ENCODE measurements at regions not wholly inside any gene's neighbourhood (a gene's known extent, or its start where the extent isn't known, plus 50 kb on each side); places are given as distances from the start of the nearest gene placed in this dataset.

- TF ChIP-seq MYBL2 (IDR thresholded peaks at IDR 0.05; ENCODE audit: low read depth) (no peak), MYBL2 (CRISPR knock-in tag; IDR thresholded peaks at IDR 0.05; ENCODE audit: borderline replicate concordance) (no peak), GTF2B (IDR thresholded peaks at IDR 0.05; ENCODE audit: extremely low read depth, insufficient read length) (no peak), MBD1 (CRISPR knock-in tag; IDR thresholded peaks at IDR 0.05) (no peak), SNAPC5 (CRISPR knock-in tag; IDR thresholded peaks at IDR 0.05) (no peak), JUNB (CRISPR knock-in tag; conservative IDR thresholded peaks at IDR 0.05) (no peak), FOSL1 (tag; conservative IDR thresholded peaks at IDR 0.05) (no peak), ESRRA (IDR thresholded peaks at IDR 0.05; ENCODE audit: borderline replicate concordance, low read depth) (no peak), CTCF (IDR thresholded peaks at IDR 0.05 in 2 of 3, conservative IDR thresholded peaks at IDR 0.05 in 1 of 3; ENCODE audit: insufficient read depth in 2 of 3, low read depth in 1 of 3, low read length in 3 of 3) (no peak), MYC (IDR thresholded peaks at IDR 0.05; ENCODE audit: low read depth, low read length) (no peak), MYC (CRISPR knock-in tag; IDR thresholded peaks at IDR 0.05; ENCODE audit: borderline replicate concordance, low read depth) (no peak), YY1 (IDR thresholded peaks at IDR 0.05; ENCODE audit: borderline replicate concordance in 1 of 3, control insufficient read depth in 1 of 3, extremely low read depth in 1 of 3, insufficient read depth in 3 of 3, insufficient read length in 1 of 3, insufficient replicate concordance in 2 of 3, low read depth in 1 of 3, low read length in 2 of 3) (no peak)
Measured at GRCh38 chr15:35886765-35887164, 340.8 kb upstream of the DPH6 start.
